NCI-H2029 treated with DMSO at 0.1 percent for 48 hours (cell line): ENCODE measurements at regions not wholly inside any gene's neighbourhood (a gene's known extent, or its start where the extent isn't known, plus 50 kb on each side); places are given as distances from the start of the nearest gene placed in this dataset.
"Not testable (repeated sequence)": the region's sequence is repeated elsewhere in the genome, so short reads cannot be mapped to it uniquely, and the experiment has no call there.

Source experiments
- DNase-seq: peaks from one replicate; lab custom pipeline; 2025; lab: John Stamatoyannopoulos, UW

- DNase-seq: no peak
These were observed 258.7 kb upstream of the SLC7A11 start for GRCh38 chr4:138500869-138501268.

- peak; percentile 11 for DNase-seq
These were observed 257.5 kb upstream of the SLC7A11 start for GRCh38 chr4:138499627-138500026.

- DNase-seq: no peak
These were observed 252.8 kb upstream of the SLC7A11 start for GRCh38 chr4:138494931-138495330.

GRCh38 chr4:138494116-138494515 is 252.0 kb upstream of the SLC7A11 start:
- DNase-seq: no peak

- no peak for DNase-seq
These were observed 250.0 kb upstream of the SLC7A11 start for GRCh38 chr4:138492176-138492575.

- no peak for DNase-seq
These were observed 246.4 kb upstream of the SLC7A11 start for GRCh38 chr4:138488533-138488932.

GRCh38 chr4:138487670-138488069 is 245.5 kb upstream of the SLC7A11 start:
- no peak for DNase-seq

GRCh38 chr4:138487230-138487629 is 245.1 kb upstream of the SLC7A11 start:
- DNase-seq: no peak

GRCh38 chr4:138485498-138485897 is 243.3 kb upstream of the SLC7A11 start:
- no peak for DNase-seq

GRCh38 chr4:138475116-138475515 is 233.0 kb upstream of the SLC7A11 start:
- no peak for DNase-seq

GRCh38 chr4:138473339-138473738 is 231.2 kb upstream of the SLC7A11 start:
- DNase-seq: no peak

- no peak for DNase-seq
These were observed 218.6 kb upstream of the SLC7A11 start for GRCh38 chr4:138460477-138461414.

- DNase-seq: no peak
These were observed 216.6 kb upstream of the SLC7A11 start for GRCh38 chr4:138458751-138459150.

GRCh38 chr4:138456349-138456748 is 214.2 kb upstream of the SLC7A11 start:
- not testable (repeated sequence) for DNase-seq

GRCh38 chr4:138455097-138455496 is 212.9 kb upstream of the SLC7A11 start:
- no peak for DNase-seq

GRCh38 chr4:138452826-138453225 is 210.7 kb upstream of the SLC7A11 start:
- no peak for DNase-seq

- no peak for DNase-seq
These were observed 209.1 kb upstream of the SLC7A11 start for GRCh38 chr4:138451276-138451663.

- DNase-seq: no peak
These were observed 208.6 kb upstream of the SLC7A11 start for GRCh38 chr4:138450546-138451275.

GRCh38 chr4:138449938-138450337 is 207.8 kb upstream of the SLC7A11 start:
- DNase-seq: no peak

GRCh38 chr4:138448169-138448568 is 206.0 kb upstream of the SLC7A11 start:
- DNase-seq: no peak

- no peak for DNase-seq
These were observed 204.3 kb upstream of the SLC7A11 start for GRCh38 chr4:138446456-138446855.

- DNase-seq: no peak
These were observed 202.9 kb upstream of the SLC7A11 start for GRCh38 chr4:138445098-138445497.

GRCh38 chr4:138444260-138444659 is 202.1 kb upstream of the SLC7A11 start:
- no peak for DNase-seq
